ENCODE measurements at regions not wholly inside any gene's neighbourhood (a gene's known extent, or its start where the extent isn't known, plus 50 kb on each side); places are given as distances from the start of the nearest gene placed in this dataset.

DNA sequence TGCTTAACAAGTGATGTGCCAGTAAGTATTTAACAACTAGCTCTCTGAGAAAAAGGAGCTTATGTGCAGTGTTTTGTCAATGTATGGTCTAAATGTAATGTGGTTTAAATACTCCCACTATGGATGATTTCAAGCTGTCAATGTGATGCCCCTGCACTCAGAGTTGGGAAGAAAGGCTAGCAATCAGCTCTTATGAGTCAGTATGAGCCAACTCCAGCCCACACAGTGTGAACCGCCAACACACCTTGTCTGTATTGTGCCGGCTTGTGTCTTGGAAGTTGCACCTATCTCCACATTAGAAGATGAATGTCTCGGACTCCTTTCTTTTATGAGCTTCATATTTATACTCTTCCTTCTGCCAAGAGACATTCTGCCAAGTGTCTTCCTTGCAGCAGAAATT is 703.8 kb upstream of the RAB6C start:
- TF ChIP-seq, protein P1, sequence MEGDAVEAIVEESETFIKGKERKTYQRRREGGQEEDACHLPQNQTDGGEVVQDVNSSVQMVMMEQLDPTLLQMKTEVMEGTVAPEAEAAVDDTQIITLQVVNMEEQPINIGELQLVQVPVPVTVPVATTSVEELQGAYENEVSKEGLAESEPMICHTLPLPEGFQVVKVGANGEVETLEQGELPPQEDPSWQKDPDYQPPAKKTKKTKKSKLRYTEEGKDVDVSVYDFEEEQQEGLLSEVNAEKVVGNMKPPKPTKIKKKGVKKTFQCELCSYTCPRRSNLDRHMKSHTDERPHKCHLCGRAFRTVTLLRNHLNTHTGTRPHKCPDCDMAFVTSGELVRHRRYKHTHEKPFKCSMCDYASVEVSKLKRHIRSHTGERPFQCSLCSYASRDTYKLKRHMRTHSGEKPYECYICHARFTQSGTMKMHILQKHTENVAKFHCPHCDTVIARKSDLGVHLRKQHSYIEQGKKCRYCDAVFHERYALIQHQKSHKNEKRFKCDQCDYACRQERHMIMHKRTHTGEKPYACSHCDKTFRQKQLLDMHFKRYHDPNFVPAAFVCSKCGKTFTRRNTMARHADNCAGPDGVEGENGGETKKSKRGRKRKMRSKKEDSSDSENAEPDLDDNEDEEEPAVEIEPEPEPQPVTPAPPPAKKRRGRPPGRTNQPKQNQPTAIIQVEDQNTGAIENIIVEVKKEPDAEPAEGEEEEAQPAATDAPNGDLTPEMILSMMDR (IDR thresholded peaks at IDR 0.05; ENCODE audit: low read depth, low read length) = no peak
- TF ChIP-seq EZH2phosphoT487 (IDR thresholded peaks at IDR 0.05; ENCODE audit: low read depth) = no peak
